SU-DHL-6 (cell line): ENCODE measurements at regions not wholly inside any gene's neighbourhood (a gene's known extent, or its start where the extent isn't known, plus 50 kb on each side); places are given as distances from the start of the nearest gene placed in this dataset.

ENCODE experiments used
- H2AFZ ChIP-seq: fragments of 200-600 bp; sonication (generic); 2 replicates; pipeline ENCODE4 v1.6.1; 2014; ENCODE audit warnings: low read depth, mild to moderate bottlenecking, moderate library complexity, mixed read lengths, antibody characterized with exemption, low read length; ENCODE audit not compliant: severe bottlenecking
- H3F3A ChIP-seq: fragments of 200-600 bp; shearing (Covaris generic); 2 replicates; pipeline ENCODE4 v1.6.0; 2016; ENCODE audit warnings: antibody characterized with exemption, mild to moderate bottlenecking; ENCODE audit not compliant: insufficient read depth
- H3K27ac ChIP-seq: fragments of 200-600 bp; sonication (generic); 2 replicates; pipeline ENCODE4 v1.5.1; 2016; ENCODE audit warnings: low read depth, mild to moderate bottlenecking, low read length, moderate library complexity, mixed read lengths
- H3K27me3 ChIP-seq: fragments of 200-600 bp; sonication (generic), shearing (Covaris generic); 2 replicates; pipeline ENCODE4 v1.6.0; 2014; ENCODE audit warnings: mild to moderate bottlenecking, low read length
- H3K36me3 ChIP-seq: fragments of 200-600 bp; sonication (generic); 2 replicates; pipeline ENCODE4 v1.6.1; 2014; ENCODE audit warnings: mild to moderate bottlenecking, low read length, mixed read lengths
- H3K4me2 ChIP-seq: fragments of 300-600, 200-600 bp; shearing (Covaris generic), sonication (generic); 2 replicates; pipeline ENCODE4 v1.6.0; 2014; ENCODE audit warnings: low read length, low read depth, mild to moderate bottlenecking; ENCODE audit not compliant: poor library complexity, severe bottlenecking
- H3K4me3 ChIP-seq: fragments of 200-600 bp; sonication (generic); 2 replicates; pipeline ENCODE4 v1.5.1; 2014; ENCODE audit warnings: antibody characterized with exemption, low read length, mild to moderate bottlenecking, mixed read lengths; ENCODE audit not compliant: insufficient read depth, poor library complexity, severe bottlenecking
- H3K79me2 ChIP-seq: fragments of 200-600 bp; sonication (generic); 2 replicates; pipeline ENCODE4 v1.6.1; 2014; ENCODE audit warnings: mild to moderate bottlenecking, low read length, moderate library complexity; ENCODE audit not compliant: insufficient read depth
- H3K9ac ChIP-seq: fragments of 200-600 bp; sonication (generic); 2 replicates; pipeline ENCODE4 v1.7.0; 2014; ENCODE audit warnings: mild to moderate bottlenecking, low read length
- H3K9me2 ChIP-seq: fragments of 200-600 bp; sonication (generic); replicated peaks from 2 replicates; pipeline ENCODE4 v1.6.1; 2014; ENCODE audit warnings: low read length; ENCODE audit not compliant: insufficient read depth
- H3K9me3 ChIP-seq: fragments of 200-600 bp; sonication (generic); 2 replicates; pipeline ENCODE4 v1.6.1; 2014; ENCODE audit warnings: low read length, mixed read lengths; ENCODE audit not compliant: insufficient read depth
- H4K20me1 ChIP-seq: fragments of 200-600 bp; sonication (generic); 2 replicates; pipeline ENCODE4 v1.6.1; 2014; ENCODE audit warnings: low read depth, mild to moderate bottlenecking, antibody characterized with exemption, low read length, moderate library complexity, mixed read lengths
- CTCF ChIP-seq: fragments of 200-600 bp; sonication (generic); IDR thresholded peaks from one replicate; pipeline ENCODE4 v1.5.1; 2017; ENCODE audit warnings: antibody characterized with exemption, mild to moderate bottlenecking, low read length, moderate library complexity; ENCODE audit not compliant: insufficient read depth, poor library complexity, severe bottlenecking
- EZH2phosphoT487 ChIP-seq: fragments of 200-600 bp; sonication (generic), shearing (Covaris generic); conservative IDR thresholded peaks from 2 replicates; pipeline ENCODE4 v1.6.1; 2018; ENCODE audit warnings: mild to moderate bottlenecking, antibody characterized with exemption, low read length, moderate library complexity, mixed read lengths

- Histone ChIP-seq H3K9me2 (no peaks in the 10 kb centered on the region), H3K79me2 (no peaks in the 10 kb centered on the region)
Measured at GRCh38 chr21:36214561-36214960, 57.9 kb downstream of the DOP1B start.

GRCh38 chr21:36217743-36218142 is 61.1 kb downstream of the DOP1B start:
- Histone ChIP-seq H3K9me2 (no peaks in the 10 kb centered on the region), H3K27me3 (no peaks in the 10 kb centered on the region), H2AFZ (no peak overlapping the region), H3K79me2 (no peaks in the 10 kb centered on the region), H3K9ac (no peak overlapping the region), H3K36me3 (no peaks in the 10 kb centered on the region), H4K20me1 (no peaks in the 10 kb centered on the region), H3F3A (no peaks in the 10 kb centered on the region), H3K4me2 (no peak overlapping the region), H3K27ac (no peak overlapping the region), H3K9me3 (no peaks in the 10 kb centered on the region), H3K4me3 (no peak overlapping the region)
- TF ChIP-seq CTCF (no peak), EZH2phosphoT487 (no peak)

More at GRCh38 chr21:36214561-36214960, 57.9 kb downstream of the DOP1B start:
- Histone ChIP-seq H3K36me3 (no peaks in the 10 kb centered on the region), H4K20me1 (no peaks in the 10 kb centered on the region), H3K9me3 (no peaks in the 10 kb centered on the region), H3K9ac (no peak overlapping the region), H3K4me2 (no peak overlapping the region), H3K4me3 (no peak overlapping the region), H3K27ac (no peak overlapping the region), H3K27me3 (no peaks in the 10 kb centered on the region), H2AFZ (no peak overlapping the region), H3F3A (no peaks in the 10 kb centered on the region)
- TF ChIP-seq EZH2phosphoT487 (no peak), CTCF (no peak)

- Histone ChIP-seq H3K4me3 (no peak overlapping the region), H3K79me2 (no peaks in the 10 kb centered on the region), H4K20me1 (no peaks in the 10 kb centered on the region), H3K4me2 (no peak overlapping the region), H3K9ac (no peak overlapping the region), H3K9me2 (no peaks in the 10 kb centered on the region), H3K27ac (no peak overlapping the region), H2AFZ (no peak overlapping the region), H3F3A (no peaks in the 10 kb centered on the region), H3K9me3 (no peaks in the 10 kb centered on the region), H3K36me3 (no peaks in the 10 kb centered on the region), H3K27me3 (no peaks in the 10 kb centered on the region)
- no peak for TF ChIP-seq EZH2phosphoT487
- TF ChIP-seq CTCF, result no peak
Measured at GRCh38 chr21:36218691-36219090, 62.1 kb downstream of the DOP1B start.
